Activated CD8-positive, alpha-beta memory T cell treated with anti-CD3 and anti-CD28 coated beads, Interleukin-2, amount 50 U/mL, for 4 hours (primary cell): ENCODE measurements at regions not wholly inside any gene's neighbourhood (a gene's known extent, or its start where the extent isn't known, plus 50 kb on each side); places are given as distances from the start of the nearest gene placed in this dataset.
"Not testable (repeated sequence)": the region's sequence is repeated elsewhere in the genome, so short reads cannot be mapped to it uniquely, and the experiment has no call there.

Source experiments
- DNase-seq: peaks from one replicate; pipeline ENCODE4 v3.0.0-alpha.2; 2020

DNA sequence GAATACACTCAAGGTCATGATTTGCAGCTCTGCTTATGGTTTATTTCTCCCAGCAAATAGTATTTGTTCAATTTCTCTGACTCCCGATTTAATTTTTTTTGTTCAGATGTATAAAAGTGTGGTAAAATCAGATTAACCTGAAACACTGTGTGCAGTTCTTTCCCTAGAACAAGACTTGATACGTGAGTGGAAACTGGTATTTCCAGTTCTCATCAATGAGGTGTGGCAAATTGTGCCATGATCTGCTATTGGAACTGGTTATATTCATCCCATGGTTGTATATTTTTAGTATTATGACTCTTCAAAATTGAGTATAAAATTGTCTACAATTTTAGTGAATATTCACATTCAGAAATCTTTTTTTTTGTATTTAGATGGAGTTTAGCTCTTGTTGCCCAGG is 76.8 kb upstream of the IVNS1ABP start:
- DNase-seq: no peak

- DNase-seq: no peak
Measured at GRCh38 chr1:185393205-185393604, 76.2 kb upstream of the IVNS1ABP start.

DNA sequence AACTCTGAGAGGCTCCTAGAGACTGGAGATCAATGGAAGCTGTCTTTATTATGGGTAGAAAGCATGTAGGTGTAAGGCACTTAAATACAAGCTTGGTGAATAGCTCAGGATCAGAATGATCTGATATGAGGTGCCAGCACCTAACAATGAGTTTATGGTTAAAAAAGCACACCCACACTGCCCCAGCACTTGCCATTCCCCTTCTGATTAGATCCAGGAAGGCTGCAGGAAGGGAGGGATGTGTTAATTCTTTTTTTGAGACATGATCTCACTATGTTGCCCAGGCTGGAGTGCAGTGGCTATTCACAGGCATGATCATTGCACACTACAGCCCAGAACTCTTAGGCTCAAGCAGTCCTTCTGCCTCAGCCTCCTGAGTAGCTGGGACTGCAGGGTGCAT is 71.8 kb upstream of the IVNS1ABP start:
- no peak for DNase-seq

DNA sequence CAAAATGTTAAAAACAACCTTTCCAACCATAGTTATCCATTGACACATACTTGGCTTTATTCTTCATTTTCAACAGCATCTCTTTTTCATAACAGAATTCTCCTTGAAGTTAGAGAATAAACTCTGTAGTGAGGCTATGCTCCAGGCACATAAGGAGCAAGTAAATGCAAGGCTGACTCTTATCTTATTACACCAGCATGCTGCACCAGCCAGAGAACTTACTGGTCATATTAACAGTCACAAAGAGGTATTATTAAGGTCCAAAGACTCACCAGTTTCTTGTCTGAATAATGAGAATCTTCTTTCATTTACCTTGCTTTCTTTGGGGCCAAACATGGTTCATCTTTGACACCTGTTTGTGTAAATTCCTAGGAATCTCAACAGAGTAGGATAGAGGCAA is 71.3 kb upstream of the IVNS1ABP start:
- no peak for DNase-seq

- DNase-seq: no peak
Measured at GRCh38 chr1:185385991-185386390, 68.9 kb upstream of the IVNS1ABP start.

- DNase-seq: not testable (repeated sequence)
Measured at GRCh38 chr1:185383805-185384204, 66.8 kb upstream of the IVNS1ABP start.

DNA sequence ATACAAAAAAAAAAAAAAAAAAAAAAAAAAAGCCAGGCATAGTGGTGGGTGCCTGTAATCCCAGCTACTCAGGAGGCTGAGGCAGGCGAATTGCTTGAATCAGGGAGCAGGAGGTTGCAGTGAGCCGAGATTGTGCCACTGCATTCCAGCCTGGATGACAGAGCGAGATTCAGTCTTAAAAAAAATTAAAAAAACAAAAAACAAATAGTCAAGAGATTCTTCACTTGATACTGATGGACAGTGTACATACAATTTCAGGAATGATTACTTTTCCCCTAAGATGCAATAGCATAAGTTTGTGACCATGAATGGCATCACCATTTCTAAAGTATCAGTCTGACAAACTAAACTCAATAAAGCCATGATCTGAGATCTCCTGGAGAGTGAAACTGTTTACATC is 60.8 kb upstream of the IVNS1ABP start:
- DNase-seq: no peak

DNA sequence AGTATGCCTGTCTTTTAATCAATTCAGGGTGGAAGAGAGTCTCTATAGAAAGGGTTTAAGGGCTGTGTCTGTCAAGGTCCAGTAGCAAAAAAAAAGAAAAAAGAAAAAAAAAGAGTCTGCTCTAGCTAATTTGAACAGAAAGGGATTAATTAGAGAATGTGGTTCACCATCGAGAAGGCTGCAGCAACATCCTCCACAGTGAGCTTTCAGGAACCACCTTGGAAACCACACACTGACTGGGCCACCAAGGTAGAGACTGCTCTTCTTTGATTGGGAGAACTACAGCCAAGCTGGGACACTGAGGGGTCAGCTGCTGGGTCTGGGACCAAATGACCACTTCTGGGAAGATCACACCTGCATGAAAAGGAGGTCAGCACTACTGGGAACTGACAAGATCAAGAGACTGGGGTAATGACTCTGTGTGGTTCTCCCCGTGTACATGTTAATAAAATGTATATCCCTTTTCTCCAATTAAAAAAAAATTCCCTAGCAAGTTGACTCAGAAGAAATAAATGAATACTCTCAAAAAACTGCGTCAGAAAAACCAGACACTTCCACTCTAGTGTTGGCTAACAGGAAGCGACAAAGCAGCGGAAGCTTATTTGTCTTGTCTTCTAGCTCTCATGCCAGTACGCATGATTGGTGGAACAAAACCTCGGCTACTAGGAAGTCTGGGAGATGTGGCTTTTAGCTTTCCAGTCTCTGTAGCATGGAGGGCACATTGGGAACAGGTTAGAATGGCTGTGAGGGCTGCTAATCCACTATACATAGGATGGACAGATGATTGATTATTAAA is 60.0 kb upstream of the IVNS1ABP start:
- DNase-seq: no peak

GRCh38 chr1:185376288-185376687 is 59.2 kb upstream of the IVNS1ABP start:
- DNase-seq: no peak

- no peak for DNase-seq
Measured at GRCh38 chr1:185375583-185375982, 58.5 kb upstream of the IVNS1ABP start.

- DNase-seq: no peak
Measured at GRCh38 chr1:185373813-185374529, 56.9 kb upstream of the IVNS1ABP start.

GRCh38 chr1:185369786-185370185 is 52.7 kb upstream of the IVNS1ABP start:
- no peak for DNase-seq

DNA sequence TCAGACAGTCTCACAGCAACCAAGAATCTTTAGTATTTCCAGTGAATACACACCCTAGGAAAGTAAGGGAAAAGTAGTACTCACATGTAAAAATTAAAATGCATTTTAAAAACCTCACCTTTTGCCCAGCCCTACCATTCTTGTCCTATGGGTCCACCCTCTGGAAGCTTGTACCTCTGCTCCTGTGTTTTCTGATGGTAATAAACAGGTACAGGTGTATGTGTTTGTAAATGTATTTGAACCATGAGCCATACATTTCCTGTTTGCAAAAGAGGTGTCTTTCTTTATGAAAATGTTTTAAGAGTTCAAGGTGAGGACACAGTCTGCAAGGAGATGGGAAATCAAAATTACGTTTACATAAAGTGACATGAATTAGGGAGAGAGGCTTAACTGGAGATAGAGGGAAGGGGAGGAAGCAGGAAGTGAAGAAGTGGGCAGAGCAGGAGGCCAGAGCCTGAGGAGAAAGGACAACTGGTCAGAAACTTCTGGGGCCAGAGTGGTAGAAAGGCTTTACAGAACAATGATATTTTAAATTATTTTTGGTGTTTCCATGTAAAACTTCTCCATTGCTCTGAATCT is 52.0 kb upstream of the IVNS1ABP start:
- DNase-seq: no peak

GRCh38 chr1:185368313-185368855 is 51.3 kb upstream of the IVNS1ABP start:
- DNase-seq: no peak

DNA sequence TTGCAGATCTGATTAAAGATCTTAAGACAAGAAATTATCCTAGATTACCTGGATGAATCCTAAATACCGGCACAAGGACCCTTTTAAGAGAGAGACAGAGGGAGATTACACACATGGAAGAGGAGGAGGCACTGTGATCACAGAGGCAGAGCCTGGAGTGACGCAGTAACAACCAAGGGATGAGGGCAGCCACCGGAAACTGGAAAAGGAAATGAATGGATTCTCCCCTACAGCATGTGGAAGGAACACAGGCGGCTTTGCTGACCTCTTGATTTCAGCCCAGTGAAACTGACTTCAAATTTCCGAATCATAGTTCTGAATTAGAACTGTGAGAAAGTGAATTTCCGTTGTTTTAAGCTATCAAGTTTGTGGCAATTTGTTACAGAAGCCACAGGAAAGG is 50.2 kb upstream of the IVNS1ABP start:
- no peak for DNase-seq
